Astrocyte (in vitro differentiated cells and primary cell): ENCODE measurements at regions not wholly inside any gene's neighbourhood (a gene's known extent, or its start where the extent isn't known, plus 50 kb on each side); places are given as distances from the start of the nearest gene placed in this dataset.

Experiments used
- EZH2 ChIP-seq: IDR thresholded peaks from 2 replicates; pipeline ENCODE4 v1.6.1; 2012; ENCODE audit warnings: mild to moderate bottlenecking, low read length, inconsistent platforms; ENCODE audit not compliant: insufficient read depth
- TF ChIP-seq, protein P1 (sequence below): IDR thresholded peaks from 2 replicates; pipeline ENCODE4 v1.5.1; 2011; ENCODE audit warnings: low read depth, mild to moderate bottlenecking, inconsistent platforms, low read length, moderate library complexity; ENCODE audit not compliant: insufficient read depth

DNA sequence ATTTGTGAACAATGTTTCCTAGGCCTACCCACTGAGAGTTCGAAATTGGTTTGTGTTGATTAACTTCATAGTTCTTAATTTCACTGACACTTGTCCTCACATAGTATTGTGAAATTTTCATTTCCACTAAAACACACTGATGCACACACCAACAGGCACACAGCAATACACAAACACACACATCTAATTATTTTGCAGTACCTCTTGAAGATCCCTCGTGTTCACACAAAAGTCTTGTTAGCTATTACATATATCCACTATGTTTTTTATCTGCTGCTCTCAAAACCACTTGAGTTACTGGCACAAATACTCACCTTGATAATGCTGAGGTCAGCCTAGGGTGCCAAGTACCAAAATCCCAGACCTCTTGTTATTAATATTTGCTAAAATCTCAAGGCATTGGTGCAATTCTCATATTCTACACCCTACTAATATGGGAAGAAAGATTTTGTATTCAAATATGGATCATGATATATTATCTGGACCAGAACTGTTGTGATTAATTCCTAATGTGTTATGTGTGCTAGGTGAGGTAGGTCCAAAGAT lies 767.4 kb upstream of the CDH10 start:
- TF ChIP-seq, protein P1, sequence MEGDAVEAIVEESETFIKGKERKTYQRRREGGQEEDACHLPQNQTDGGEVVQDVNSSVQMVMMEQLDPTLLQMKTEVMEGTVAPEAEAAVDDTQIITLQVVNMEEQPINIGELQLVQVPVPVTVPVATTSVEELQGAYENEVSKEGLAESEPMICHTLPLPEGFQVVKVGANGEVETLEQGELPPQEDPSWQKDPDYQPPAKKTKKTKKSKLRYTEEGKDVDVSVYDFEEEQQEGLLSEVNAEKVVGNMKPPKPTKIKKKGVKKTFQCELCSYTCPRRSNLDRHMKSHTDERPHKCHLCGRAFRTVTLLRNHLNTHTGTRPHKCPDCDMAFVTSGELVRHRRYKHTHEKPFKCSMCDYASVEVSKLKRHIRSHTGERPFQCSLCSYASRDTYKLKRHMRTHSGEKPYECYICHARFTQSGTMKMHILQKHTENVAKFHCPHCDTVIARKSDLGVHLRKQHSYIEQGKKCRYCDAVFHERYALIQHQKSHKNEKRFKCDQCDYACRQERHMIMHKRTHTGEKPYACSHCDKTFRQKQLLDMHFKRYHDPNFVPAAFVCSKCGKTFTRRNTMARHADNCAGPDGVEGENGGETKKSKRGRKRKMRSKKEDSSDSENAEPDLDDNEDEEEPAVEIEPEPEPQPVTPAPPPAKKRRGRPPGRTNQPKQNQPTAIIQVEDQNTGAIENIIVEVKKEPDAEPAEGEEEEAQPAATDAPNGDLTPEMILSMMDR, result no peak
- no peak for TF ChIP-seq EZH2
